HCT116 (cell line): ENCODE measurements at regions not wholly inside any gene's neighbourhood (a gene's known extent, or its start where the extent isn't known, plus 50 kb on each side); places are given as distances from the start of the nearest gene placed in this dataset.

Experiments
- ATAC-seq: fragments of 200-7000 bp; cut with Tn5 transposase; 2 replicates; pipeline ENCODE4 v1.9.1; 2020; ENCODE audit warnings: mild to moderate bottlenecking, moderate library complexity
- BruUV-seq: library from RNA; stranded (reverse); fragments of 400-500 nt; replicated peaks from 2 replicates; lab custom pipeline; 2021; lab: Mats Ljungman, UMichigan
- CTCF ChIA-PET: fragments of 300-600 bp; sonication (Branson Sonifier 250); formaldehyde crosslinking; loops from one replicate; lab custom pipeline; 2021; ENCODE audit warnings: antibody characterized with exemption; lab: Charles Lee
- POLR2A ChIA-PET: fragments of 300-600, 350-600 bp; sonication (Branson Sonifier 250); formaldehyde crosslinking; loops from one replicate; lab custom pipeline; 2021; ENCODE audit warnings: antibody characterized with exemption; lab: Charles Lee
- RAD21 ChIA-PET, 2 experiments: fragments of 300-600 bp; sonication (Branson Sonifier 250); formaldehyde crosslinking; loops; one replicate each; lab custom pipeline; 2023; ENCODE audit warnings: low total read pairs in 2 of 2; ENCODE audit not compliant: uncharacterized antibody in 2 of 2, unreplicated experiment in 2 of 2, low non-redundant PET in 1 of 2; lab: Charles Lee
- DNase-seq: peaks from one replicate; pipeline ENCODE4 v3.0.0-alpha.2; 2010; ENCODE audit warnings: low read depth, low spot score
- H2AFZ ChIP-seq: fragments of 200-600 bp; shearing (Covaris generic), sonication (generic); 2 replicates; pipeline ENCODE4 v1.6.1; 2017; ENCODE audit warnings: low read depth, mixed run types, mixed read lengths, antibody characterized with exemption, low read length; ENCODE audit not compliant: poor library complexity, severe bottlenecking
- H3K27ac ChIP-seq: 2 replicates; pipeline ENCODE4 v1.5.1; 2012; ENCODE audit warnings: low read depth, low read length
- H3K27me3 ChIP-seq: fragments of 200-600 bp; sonication (generic); 2 replicates; pipeline ENCODE4 v1.6.1; 2016; ENCODE audit warnings: mixed run types, low read length, mixed read lengths; ENCODE audit not compliant: insufficient read depth
- H3K36me3 ChIP-seq, 2 experiments: fragments of 200-500 bp in 1 of 2; fragments of 200-600 bp in 1 of 2; sonication (Bioruptor generic) in 1 of 2; sonication (generic) in 1 of 2; 2 replicates each; pipeline versions ENCODE4 v1.5.1 to v1.6.1; 2014 to 2016; ENCODE audit warnings: low read length in 2 of 2, inconsistent platforms in 1 of 2, mixed read lengths in 1 of 2, mixed run types in 1 of 2; ENCODE audit not compliant: insufficient read depth in 2 of 2, control insufficient read depth in 1 of 2
- H3K4me1 ChIP-seq, 2 experiments: fragments of 200-600 bp in 1 of 2; sonication (generic) in 1 of 2; 2 replicates each; pipeline versions ENCODE4 v1.5.1 to v1.6.1; 2012 to 2017; ENCODE audit warnings: low read length in 2 of 2, inconsistent platforms in 1 of 2, mild to moderate bottlenecking in 1 of 2, mixed read lengths in 1 of 2, mixed run types in 1 of 2, moderate library complexity in 1 of 2; ENCODE audit not compliant: insufficient read depth in 2 of 2, control insufficient read depth in 1 of 2
- H3K4me2 ChIP-seq: fragments of 200-600 bp; sonication (generic); 2 replicates; pipeline ENCODE4 v1.6.1; 2017; ENCODE audit warnings: mixed run types, low read length, mixed read lengths
- H3K4me3 ChIP-seq, 2 experiments: fragments of 200-600 bp in 1 of 2; sonication (generic) in 1 of 2; replicated peaks in 1 of 2; 2 replicates each; pipeline ENCODE4 v1.5.1; 2011 to 2016; ENCODE audit warnings: low read length in 2 of 2, control low read depth in 1 of 2, low read depth in 1 of 2, mild to moderate bottlenecking in 1 of 2, mixed read lengths in 1 of 2, mixed run types in 1 of 2
- H3K79me2 ChIP-seq: fragments of 200-600 bp; sonication (generic); 2 replicates; pipeline ENCODE4 v1.6.1; 2017; ENCODE audit warnings: mild to moderate bottlenecking, mixed run types, low read length, moderate library complexity, mixed read lengths; ENCODE audit not compliant: insufficient read depth
- H3K9ac ChIP-seq: fragments of 200-600 bp; sonication (generic); 2 replicates; pipeline ENCODE4 v1.6.1; 2016; ENCODE audit warnings: low read length, mixed read lengths
- H3K9me2 ChIP-seq: fragments of 200-600 bp; sonication (generic), shearing (Covaris generic); 2 replicates; pipeline ENCODE4 v1.6.1; 2017; ENCODE audit warnings: mixed run types, mild to moderate bottlenecking, moderate library complexity; ENCODE audit not compliant: insufficient read depth
- H3K9me3 ChIP-seq, 2 experiments: fragments of 200-500 bp in 1 of 2; fragments of 200-600 bp in 1 of 2; sonication (Bioruptor generic) in 1 of 2; sonication (generic) in 1 of 2; 2 replicates each; pipeline ENCODE4 v1.6.1; 2014 to 2017; ENCODE audit warnings: low read length in 2 of 2, mixed read lengths in 2 of 2, inconsistent platforms in 1 of 2, low read depth in 1 of 2, mild to moderate bottlenecking in 1 of 2, mixed run types in 1 of 2, moderate library complexity in 1 of 2; ENCODE audit not compliant: control insufficient read depth in 1 of 2, insufficient read depth in 1 of 2
- H4K20me1 ChIP-seq: fragments of 200-600 bp; sonication (generic), shearing (Covaris generic); 2 replicates; pipeline ENCODE4 v1.6.1; 2017; ENCODE audit warnings: mixed run types, mild to moderate bottlenecking, moderate library complexity; ENCODE audit not compliant: insufficient read depth
- CEBPB ChIP-seq: IDR thresholded peaks from 2 replicates; pipeline ENCODE4 v1.6.1; 2012; ENCODE audit warnings: low read depth
- ELF1 ChIP-seq: IDR thresholded peaks from 2 replicates; pipeline ENCODE4 v1.6.1; 2012; ENCODE audit warnings: low read depth, borderline replicate concordance
- EZH2 ChIP-seq: fragments of 200-600 bp; sonication (generic); IDR thresholded peaks from 2 replicates; pipeline ENCODE4 v1.6.1; 2017; ENCODE audit warnings: antibody characterized with exemption, mixed run types
- EZH2phosphoT487 ChIP-seq: fragments of 200-600 bp; IDR thresholded peaks from 2 replicates; pipeline ENCODE4 v1.6.1; 2018; ENCODE audit warnings: antibody characterized with exemption, borderline replicate concordance
- FOSL1 ChIP-seq: IDR thresholded peaks from 2 replicates; pipeline ENCODE4 v1.6.1; 2012; ENCODE audit warnings: low read depth
- POLR2A ChIP-seq: IDR thresholded peaks from 2 replicates; pipeline ENCODE4 v1.7.0; 2011; ENCODE audit warnings: borderline replicate concordance; ENCODE audit not compliant: insufficient read depth, insufficient read length; ENCODE audit errors: extremely low read depth
- POLR2AphosphoS5 ChIP-seq: IDR thresholded peaks from 2 replicates; pipeline ENCODE4 v1.6.1; 2011; ENCODE audit warnings: mild to moderate bottlenecking, low read depth, low read length, moderate library complexity
- RAD21 ChIP-seq: IDR thresholded peaks from 2 replicates; pipeline ENCODE4 v1.6.1; 2012; ENCODE audit warnings: low read depth, mild to moderate bottlenecking
- SIN3A ChIP-seq: IDR thresholded peaks from 2 replicates; pipeline ENCODE4 v1.6.1; 2012; ENCODE audit warnings: low read depth
- SRF ChIP-seq: IDR thresholded peaks from 2 replicates; pipeline ENCODE4 v1.6.1; 2012; ENCODE audit warnings: low read depth
- TCF7L2 ChIP-seq: IDR thresholded peaks from 2 replicates; pipeline ENCODE4 v1.7.0; 2011; ENCODE audit warnings: borderline replicate concordance, inconsistent platforms; ENCODE audit not compliant: insufficient read depth, insufficient read length; ENCODE audit errors: extremely low read depth
- ZFX ChIP-seq: fragments of 450-650 bp; IDR thresholded peaks from 2 replicates; pipeline ENCODE4 v1.6.1; 2017
- intact Hi-C: fragments of 100-400 bp; cut with micrococcal nuclease; formaldehyde crosslinking; loops from 2 replicates; pipeline ENCODE4 v1.10.0; 2022
- TF ChIP-seq, protein P1 (sequence below): IDR thresholded peaks from 2 replicates; pipeline ENCODE4 v1.6.1; 2012; ENCODE audit warnings: low read depth

DNA sequence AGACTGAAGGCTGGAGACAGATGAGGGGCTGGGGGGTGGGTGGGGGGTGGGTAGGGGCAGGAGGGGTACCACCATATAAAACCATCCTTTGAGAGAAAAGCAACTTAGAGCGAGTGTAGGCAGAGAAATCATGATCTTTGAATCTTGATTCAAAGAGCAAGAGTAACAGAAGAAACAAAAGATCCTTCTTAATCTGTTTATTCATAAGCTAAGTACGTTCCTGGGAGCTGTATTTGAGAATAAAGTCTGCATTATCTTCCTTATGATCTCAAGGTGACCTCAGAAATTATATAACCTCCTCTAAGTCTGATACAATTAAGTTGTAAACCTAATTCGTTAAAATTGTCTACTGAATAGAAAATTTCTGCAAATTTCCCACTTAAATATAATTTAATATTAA is 558.8 kb downstream of the NR2F1-AS1 start:
- H3K36me3 ChIP-seq, result no peaks in the 10 kb centered on the region
- TF ChIP-seq ELF1 (no peak), FOSL1 (no peak), EZH2phosphoT487 (no peak), RAD21 (no peak), TCF7L2 (no peak), POLR2AphosphoS5 (no peak), POLR2A (no peak), CEBPB (no peak), SRF (no peak), SIN3A (no peak), EZH2 (no peak), ZFX (no peak)
- TF ChIP-seq, protein P1, sequence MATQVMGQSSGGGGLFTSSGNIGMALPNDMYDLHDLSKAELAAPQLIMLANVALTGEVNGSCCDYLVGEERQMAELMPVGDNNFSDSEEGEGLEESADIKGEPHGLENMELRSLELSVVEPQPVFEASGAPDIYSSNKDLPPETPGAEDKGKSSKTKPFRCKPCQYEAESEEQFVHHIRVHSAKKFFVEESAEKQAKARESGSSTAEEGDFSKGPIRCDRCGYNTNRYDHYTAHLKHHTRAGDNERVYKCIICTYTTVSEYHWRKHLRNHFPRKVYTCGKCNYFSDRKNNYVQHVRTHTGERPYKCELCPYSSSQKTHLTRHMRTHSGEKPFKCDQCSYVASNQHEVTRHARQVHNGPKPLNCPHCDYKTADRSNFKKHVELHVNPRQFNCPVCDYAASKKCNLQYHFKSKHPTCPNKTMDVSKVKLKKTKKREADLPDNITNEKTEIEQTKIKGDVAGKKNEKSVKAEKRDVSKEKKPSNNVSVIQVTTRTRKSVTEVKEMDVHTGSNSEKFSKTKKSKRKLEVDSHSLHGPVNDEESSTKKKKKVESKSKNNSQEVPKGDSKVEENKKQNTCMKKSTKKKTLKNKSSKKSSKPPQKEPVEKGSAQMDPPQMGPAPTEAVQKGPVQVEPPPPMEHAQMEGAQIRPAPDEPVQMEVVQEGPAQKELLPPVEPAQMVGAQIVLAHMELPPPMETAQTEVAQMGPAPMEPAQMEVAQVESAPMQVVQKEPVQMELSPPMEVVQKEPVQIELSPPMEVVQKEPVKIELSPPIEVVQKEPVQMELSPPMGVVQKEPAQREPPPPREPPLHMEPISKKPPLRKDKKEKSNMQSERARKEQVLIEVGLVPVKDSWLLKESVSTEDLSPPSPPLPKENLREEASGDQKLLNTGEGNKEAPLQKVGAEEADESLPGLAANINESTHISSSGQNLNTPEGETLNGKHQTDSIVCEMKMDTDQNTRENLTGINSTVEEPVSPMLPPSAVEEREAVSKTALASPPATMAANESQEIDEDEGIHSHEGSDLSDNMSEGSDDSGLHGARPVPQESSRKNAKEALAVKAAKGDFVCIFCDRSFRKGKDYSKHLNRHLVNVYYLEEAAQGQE, result no peak
- POLR2A ChIA-PET, result interaction anchor here (0.6 kb wide), 1 partner anchor 71 kb away, joined by 5 read pairs; no protein-coding TSS in a partner anchor
- no peaks in the 10 kb centered on the region for H3K9me3 ChIP-seq
- no peaks in the 10 kb centered on the region for H4K20me1 ChIP-seq
- RAD21 ChIA-PET, result no interaction called here
- no peak overlapping the region for H3K9ac ChIP-seq
- ATAC-seq (no peak), DNase-seq (no peak)
- H3K27me3 ChIP-seq, result no peaks in the 10 kb centered on the region
- H3K4me3 ChIP-seq, result no peak overlapping the region
- H3K79me2 ChIP-seq, result no peaks in the 10 kb centered on the region
- no peak overlapping the region for H3K4me2 ChIP-seq
- H3K27ac ChIP-seq, result no peak overlapping the region
- BruUV-seq, result no TSS peak
- H3K9me2 ChIP-seq, result no peaks in the 10 kb centered on the region
- intact Hi-C loops, result no loop called here
- no peaks in the 10 kb centered on the region for H3K4me1 ChIP-seq
- CTCF ChIA-PET, result no interaction called here
- no peak overlapping the region for H2AFZ ChIP-seq
